ENCODE measurements at regions not wholly inside any gene's neighbourhood (a gene's known extent, or its start where the extent isn't known, plus 50 kb on each side); places are given as distances from the start of the nearest gene placed in this dataset.

GRCh38 chr18:64992654-64993053 is 758.2 kb upstream of the CDH7 start:
- TF ChIP-seq, protein P1, sequence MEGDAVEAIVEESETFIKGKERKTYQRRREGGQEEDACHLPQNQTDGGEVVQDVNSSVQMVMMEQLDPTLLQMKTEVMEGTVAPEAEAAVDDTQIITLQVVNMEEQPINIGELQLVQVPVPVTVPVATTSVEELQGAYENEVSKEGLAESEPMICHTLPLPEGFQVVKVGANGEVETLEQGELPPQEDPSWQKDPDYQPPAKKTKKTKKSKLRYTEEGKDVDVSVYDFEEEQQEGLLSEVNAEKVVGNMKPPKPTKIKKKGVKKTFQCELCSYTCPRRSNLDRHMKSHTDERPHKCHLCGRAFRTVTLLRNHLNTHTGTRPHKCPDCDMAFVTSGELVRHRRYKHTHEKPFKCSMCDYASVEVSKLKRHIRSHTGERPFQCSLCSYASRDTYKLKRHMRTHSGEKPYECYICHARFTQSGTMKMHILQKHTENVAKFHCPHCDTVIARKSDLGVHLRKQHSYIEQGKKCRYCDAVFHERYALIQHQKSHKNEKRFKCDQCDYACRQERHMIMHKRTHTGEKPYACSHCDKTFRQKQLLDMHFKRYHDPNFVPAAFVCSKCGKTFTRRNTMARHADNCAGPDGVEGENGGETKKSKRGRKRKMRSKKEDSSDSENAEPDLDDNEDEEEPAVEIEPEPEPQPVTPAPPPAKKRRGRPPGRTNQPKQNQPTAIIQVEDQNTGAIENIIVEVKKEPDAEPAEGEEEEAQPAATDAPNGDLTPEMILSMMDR (IDR thresholded peaks at IDR 0.05): no peak
- intact Hi-C loops (cut with DNase I, micrococcal nuclease): no loop called here
- no peak for DNase-seq
- no peaks in the 10 kb centered on the region for H3K9me3 ChIP-seq
- no peaks in the 10 kb centered on the region for H3K4me1 ChIP-seq (ENCODE audit: low read depth)
- no peak for ATAC-seq
- H3K36me3 ChIP-seq (ENCODE audit: low read depth): no peaks in the 10 kb centered on the region
- no peak overlapping the region for H3K4me3 ChIP-seq

- intact Hi-C loops (cut with DNase I, micrococcal nuclease): no loop called here
- no peak for DNase-seq
- TF ChIP-seq, protein P1 (IDR thresholded peaks at IDR 0.05): no peak
- Histone ChIP-seq H3K4me1 (ENCODE audit: low read depth) (no peaks in the 10 kb centered on the region), H3K9me3 (no peaks in the 10 kb centered on the region), H3K36me3 (ENCODE audit: low read depth) (no peaks in the 10 kb centered on the region), H3K4me3 (no peak overlapping the region)
- no peak for ATAC-seq
Observed at GRCh38 chr18:64991102-64991501, 759.7 kb upstream of the CDH7 start.

- Histone ChIP-seq H3K36me3 (ENCODE audit: low read depth) (no peaks in the 10 kb centered on the region), H3K9me3 (no peaks in the 10 kb centered on the region), H3K4me3 (no peak overlapping the region), H3K4me1 (ENCODE audit: low read depth) (no peaks in the 10 kb centered on the region)
- TF ChIP-seq, protein P1 (IDR thresholded peaks at IDR 0.05): no peak
- DNase-seq: no peak
- no peak for ATAC-seq
- intact Hi-C loops (cut with DNase I, micrococcal nuclease): no loop called here
Observed at GRCh38 chr18:64986906-64987495, 763.8 kb upstream of the CDH7 start.

DNA sequence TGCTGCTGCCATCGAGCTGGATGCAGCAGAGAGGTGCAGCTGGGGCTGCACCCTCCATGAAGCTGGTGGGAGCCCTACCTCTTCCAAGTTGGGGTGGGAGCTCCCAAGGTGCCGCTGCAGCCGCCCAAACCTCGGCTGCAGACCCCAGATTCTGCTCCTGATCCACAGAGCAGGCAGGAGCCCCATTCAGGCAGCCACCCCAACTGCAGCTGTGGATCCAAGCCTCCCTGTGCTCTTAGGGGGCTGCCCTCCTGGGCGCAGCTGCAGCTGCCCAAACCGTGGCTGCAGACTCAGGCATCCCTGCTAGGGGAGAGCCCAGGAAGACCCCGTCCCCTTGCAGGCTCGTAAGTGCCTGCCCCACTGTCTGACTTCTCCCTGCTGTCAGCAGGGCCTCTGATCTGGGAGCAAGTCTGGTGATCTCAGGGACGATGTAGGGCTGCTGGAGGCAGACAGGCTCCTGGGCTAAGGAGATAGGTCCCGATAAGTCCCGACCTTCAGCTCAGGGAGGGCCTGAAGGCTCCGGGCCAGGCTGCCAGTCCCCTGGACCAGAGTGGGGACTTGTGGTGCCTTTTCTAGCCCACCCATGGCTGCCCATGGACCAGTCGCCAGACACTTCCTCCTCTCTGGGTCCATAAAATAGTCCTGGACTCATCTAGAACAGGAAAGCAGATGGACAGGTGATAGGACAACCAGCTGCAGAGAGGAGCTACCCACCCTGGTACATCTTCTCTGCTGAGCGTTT is 767.1 kb upstream of the CDH7 start:
- ATAC-seq: no peak
- intact Hi-C loops (cut with DNase I, micrococcal nuclease): no loop called here
- no peak for DNase-seq
- Histone ChIP-seq H3K36me3 (ENCODE audit: low read depth) (no peaks in the 10 kb centered on the region), H3K9me3 (no peaks in the 10 kb centered on the region), H3K4me1 (ENCODE audit: low read depth) (no peaks in the 10 kb centered on the region), H3K4me3 (no peak overlapping the region)
- TF ChIP-seq, protein P1 (IDR thresholded peaks at IDR 0.05): no peak

DNA sequence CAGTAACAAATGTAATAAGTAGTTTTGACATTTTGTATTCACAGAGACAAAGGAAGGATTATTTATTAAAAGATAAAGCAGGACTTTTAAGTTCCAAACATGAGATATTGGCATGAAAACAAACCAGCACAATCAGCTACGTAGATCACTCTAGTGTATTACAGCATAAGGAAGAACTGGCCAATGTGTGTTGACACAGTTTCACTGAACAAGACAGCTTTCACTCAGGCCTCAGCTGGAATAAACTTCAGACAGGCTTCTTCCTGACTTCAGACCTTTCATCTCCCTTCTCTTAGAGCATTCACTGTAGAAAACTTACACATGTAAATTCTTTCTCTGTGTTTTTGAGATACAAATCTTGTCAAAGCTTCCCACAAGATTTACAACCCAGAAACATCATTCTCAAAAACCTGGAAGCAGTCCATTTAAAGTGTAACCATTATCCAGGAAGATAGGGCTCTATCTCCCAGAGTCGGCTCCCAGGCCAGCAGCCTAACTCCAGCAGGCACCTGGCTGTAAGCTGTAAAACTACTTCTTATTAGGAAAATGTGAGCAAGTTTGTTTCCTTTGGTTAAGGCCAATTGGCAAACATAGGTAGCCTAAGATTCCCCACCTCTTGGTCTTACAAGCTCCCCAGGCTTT is 768.3 kb upstream of the CDH7 start:
- peak; percentile 69 for ATAC-seq
- TF ChIP-seq, protein P1 (IDR thresholded peaks at IDR 0.05): no peak
- Histone ChIP-seq H3K4me1 (ENCODE audit: low read depth) (no peaks in the 10 kb centered on the region), H3K4me3 (no peak overlapping the region), H3K36me3 (ENCODE audit: low read depth) (no peaks in the 10 kb centered on the region), H3K9me3 (no peaks in the 10 kb centered on the region)
- intact Hi-C loops (cut with DNase I, micrococcal nuclease): no loop called here
- DNase-seq: peak in 2 of 3 donors; percentile 6 to 21

Data from mucosa of descending colon (tissue), 3 donors.